NCI-H748 (cell line): ENCODE measurements at regions not wholly inside any gene's neighbourhood (a gene's known extent, or its start where the extent isn't known, plus 50 kb on each side); places are given as distances from the start of the nearest gene placed in this dataset.
A peak's percentile ranks its signal among the peaks of the same experiment; 100 is the strongest.

Experiments used
- DNase-seq: peaks from one replicate; lab custom pipeline; 2025; ENCODE audit not compliant: unreplicated experiment; lab: John Stamatoyannopoulos, UW

- DNase-seq = no peak
Measured at GRCh38 chr11:70644343-70645060, 246.2 kb downstream of the CTTN start.

GRCh38 chr11:70645537-70645936 lies 247.2 kb downstream of the CTTN start:
- no peak for DNase-seq

GRCh38 chr11:70646272-70647049 lies 248.1 kb downstream of the CTTN start:
- DNase-seq = no peak

- DNase-seq = no peak
Measured at GRCh38 chr11:70647188-70648166, 249.1 kb downstream of the CTTN start.

GRCh38 chr11:70650075-70650909 lies 252.0 kb downstream of the CTTN start:
- no peak for DNase-seq

- no peak for DNase-seq
Measured at GRCh38 chr11:70651031-70651430, 252.7 kb downstream of the CTTN start.

- peak; percentile 43 for DNase-seq
Measured at GRCh38 chr11:70654016-70654415, 255.7 kb downstream of the CTTN start.

- DNase-seq = no peak
Measured at GRCh38 chr11:70655816-70656215, 257.5 kb downstream of the CTTN start.

- DNase-seq = no peak
Measured at GRCh38 chr11:70656252-70656651, 257.9 kb downstream of the CTTN start.

GRCh38 chr11:70660059-70660888 lies 261.9 kb downstream of the CTTN start:
- no peak for DNase-seq

- DNase-seq = no peak
Measured at GRCh38 chr11:70660889-70661197, 262.5 kb downstream of the CTTN start.

- no peak for DNase-seq
Measured at GRCh38 chr11:70661761-70662501, 263.6 kb downstream of the CTTN start.

- DNase-seq = no peak
Measured at GRCh38 chr11:70662691-70663098, 264.4 kb downstream of the CTTN start.

- no peak for DNase-seq
Measured at GRCh38 chr11:70663815-70664214, 265.5 kb downstream of the CTTN start.

GRCh38 chr11:70666311-70666710 lies 268.0 kb downstream of the CTTN start:
- DNase-seq = no peak

- DNase-seq = no peak
Measured at GRCh38 chr11:70667767-70668166, 269.4 kb downstream of the CTTN start.

- DNase-seq = no peak
Measured at GRCh38 chr11:70668204-70669202, 270.2 kb downstream of the CTTN start.

GRCh38 chr11:70669281-70669680 lies 271.0 kb downstream of the CTTN start:
- DNase-seq = no peak
